ENCODE measurements at regions not wholly inside any gene's neighbourhood (a gene's known extent, or its start where the extent isn't known, plus 50 kb on each side); places are given as distances from the start of the nearest gene placed in this dataset.

- no peak overlapping the region for H3K9ac ChIP-seq (ENCODE audit: low read length)
- H3K4me3 ChIP-seq (ENCODE audit: low read length), result no peak overlapping the region
- H3K27ac ChIP-seq (ENCODE audit: low read length), result no peak overlapping the region
- H3F3A ChIP-seq (ENCODE audit: insufficient read depth, low read length, poor library complexity, severe bottlenecking), result no peaks in the 10 kb centered on the region
- H3K79me2 ChIP-seq (replicated peaks; ENCODE audit: insufficient read depth, low read length), result no peaks in the 10 kb centered on the region
- H3K36me3 ChIP-seq (ENCODE audit: insufficient read depth, low read length), result no peaks in the 10 kb centered on the region
- H4K20me1 ChIP-seq (ENCODE audit: insufficient read depth), result no peaks in the 10 kb centered on the region
- no peaks in the 10 kb centered on the region for H3K9me3 ChIP-seq (ENCODE audit: low read length)
- no peak overlapping the region for H2AFZ ChIP-seq (ENCODE audit: low read depth, low read length)
- no peaks in the 10 kb centered on the region for H3K27me3 ChIP-seq (ENCODE audit: insufficient read depth, low read depth, low read length)
- no peaks in the 10 kb centered on the region for H3K9me2 ChIP-seq (ENCODE audit: insufficient read depth, low read length)
- no peak for TF ChIP-seq EZH2 (IDR thresholded peaks at IDR 0.05; ENCODE audit: borderline replicate concordance, insufficient read depth, low read length, poor library complexity, severe bottlenecking)
- no peak for TF ChIP-seq POLR2AphosphoS5 (IDR thresholded peaks at IDR 0.05)
- no peak for TF ChIP-seq TAF1 (IDR thresholded peaks at IDR 0.05; ENCODE audit: low read depth)
- no peak for TF ChIP-seq MXI1 (conservative IDR thresholded peaks at IDR 0.05; ENCODE audit: poor library complexity, severe bottlenecking)
- no peak for TF ChIP-seq RAD21 (conservative IDR thresholded peaks at IDR 0.05)
- TF ChIP-seq EP300 (conservative IDR thresholded peaks at IDR 0.05; ENCODE audit: poor library complexity, severe bottlenecking), result no peak
- TF ChIP-seq, protein P1, sequence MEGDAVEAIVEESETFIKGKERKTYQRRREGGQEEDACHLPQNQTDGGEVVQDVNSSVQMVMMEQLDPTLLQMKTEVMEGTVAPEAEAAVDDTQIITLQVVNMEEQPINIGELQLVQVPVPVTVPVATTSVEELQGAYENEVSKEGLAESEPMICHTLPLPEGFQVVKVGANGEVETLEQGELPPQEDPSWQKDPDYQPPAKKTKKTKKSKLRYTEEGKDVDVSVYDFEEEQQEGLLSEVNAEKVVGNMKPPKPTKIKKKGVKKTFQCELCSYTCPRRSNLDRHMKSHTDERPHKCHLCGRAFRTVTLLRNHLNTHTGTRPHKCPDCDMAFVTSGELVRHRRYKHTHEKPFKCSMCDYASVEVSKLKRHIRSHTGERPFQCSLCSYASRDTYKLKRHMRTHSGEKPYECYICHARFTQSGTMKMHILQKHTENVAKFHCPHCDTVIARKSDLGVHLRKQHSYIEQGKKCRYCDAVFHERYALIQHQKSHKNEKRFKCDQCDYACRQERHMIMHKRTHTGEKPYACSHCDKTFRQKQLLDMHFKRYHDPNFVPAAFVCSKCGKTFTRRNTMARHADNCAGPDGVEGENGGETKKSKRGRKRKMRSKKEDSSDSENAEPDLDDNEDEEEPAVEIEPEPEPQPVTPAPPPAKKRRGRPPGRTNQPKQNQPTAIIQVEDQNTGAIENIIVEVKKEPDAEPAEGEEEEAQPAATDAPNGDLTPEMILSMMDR (IDR thresholded peaks at IDR 0.05; ENCODE audit: poor library complexity, severe bottlenecking), result no peak
- H3K4me2 ChIP-seq (ENCODE audit: low read length), result no peak overlapping the region
Observed at GRCh38 chr1:5664081-5664768, 328.0 kb downstream of the NPHP4 start.

DNA sequence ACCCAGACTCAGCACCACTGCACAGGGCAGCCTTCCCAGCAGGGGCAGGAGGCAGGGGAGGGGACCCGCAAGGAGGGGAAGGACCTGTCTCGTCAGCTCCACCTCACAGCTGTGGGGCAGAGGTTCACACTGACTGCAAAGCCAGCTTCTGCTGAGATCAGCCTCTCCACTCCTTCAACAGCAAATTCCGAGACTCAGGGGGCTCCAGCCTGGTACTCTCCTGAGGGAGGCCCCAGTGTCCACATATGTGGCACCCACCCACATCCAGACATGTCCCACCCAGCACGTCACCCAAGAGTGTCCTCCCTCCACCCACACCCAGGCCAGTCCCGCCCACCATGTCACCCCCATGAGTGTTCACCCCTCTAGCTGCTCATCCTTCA, 329.5 kb downstream of the NPHP4 start:
- no peak overlapping the region for H3K4me2 ChIP-seq (ENCODE audit: low read length)
- no peaks in the 10 kb centered on the region for H3K36me3 ChIP-seq (ENCODE audit: insufficient read depth, low read length)
- TF ChIP-seq, protein P2, sequence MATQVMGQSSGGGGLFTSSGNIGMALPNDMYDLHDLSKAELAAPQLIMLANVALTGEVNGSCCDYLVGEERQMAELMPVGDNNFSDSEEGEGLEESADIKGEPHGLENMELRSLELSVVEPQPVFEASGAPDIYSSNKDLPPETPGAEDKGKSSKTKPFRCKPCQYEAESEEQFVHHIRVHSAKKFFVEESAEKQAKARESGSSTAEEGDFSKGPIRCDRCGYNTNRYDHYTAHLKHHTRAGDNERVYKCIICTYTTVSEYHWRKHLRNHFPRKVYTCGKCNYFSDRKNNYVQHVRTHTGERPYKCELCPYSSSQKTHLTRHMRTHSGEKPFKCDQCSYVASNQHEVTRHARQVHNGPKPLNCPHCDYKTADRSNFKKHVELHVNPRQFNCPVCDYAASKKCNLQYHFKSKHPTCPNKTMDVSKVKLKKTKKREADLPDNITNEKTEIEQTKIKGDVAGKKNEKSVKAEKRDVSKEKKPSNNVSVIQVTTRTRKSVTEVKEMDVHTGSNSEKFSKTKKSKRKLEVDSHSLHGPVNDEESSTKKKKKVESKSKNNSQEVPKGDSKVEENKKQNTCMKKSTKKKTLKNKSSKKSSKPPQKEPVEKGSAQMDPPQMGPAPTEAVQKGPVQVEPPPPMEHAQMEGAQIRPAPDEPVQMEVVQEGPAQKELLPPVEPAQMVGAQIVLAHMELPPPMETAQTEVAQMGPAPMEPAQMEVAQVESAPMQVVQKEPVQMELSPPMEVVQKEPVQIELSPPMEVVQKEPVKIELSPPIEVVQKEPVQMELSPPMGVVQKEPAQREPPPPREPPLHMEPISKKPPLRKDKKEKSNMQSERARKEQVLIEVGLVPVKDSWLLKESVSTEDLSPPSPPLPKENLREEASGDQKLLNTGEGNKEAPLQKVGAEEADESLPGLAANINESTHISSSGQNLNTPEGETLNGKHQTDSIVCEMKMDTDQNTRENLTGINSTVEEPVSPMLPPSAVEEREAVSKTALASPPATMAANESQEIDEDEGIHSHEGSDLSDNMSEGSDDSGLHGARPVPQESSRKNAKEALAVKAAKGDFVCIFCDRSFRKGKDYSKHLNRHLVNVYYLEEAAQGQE (IDR thresholded peaks at IDR 0.05; ENCODE audit: borderline replicate concordance), result no peak
- no peak for TF ChIP-seq TAF1 (IDR thresholded peaks at IDR 0.05; ENCODE audit: low read depth)
- no peak for TF ChIP-seq MXI1 (conservative IDR thresholded peaks at IDR 0.05; ENCODE audit: poor library complexity, severe bottlenecking)
- TF ChIP-seq SMC3 (conservative IDR thresholded peaks at IDR 0.05; ENCODE audit: poor library complexity), result no peak
- no peaks in the 10 kb centered on the region for H3K9me2 ChIP-seq (ENCODE audit: insufficient read depth, low read length)
- H3K27ac ChIP-seq (ENCODE audit: low read length), result no peak overlapping the region
- H2AFZ ChIP-seq (ENCODE audit: low read depth, low read length), result no peak overlapping the region
- H3K4me3 ChIP-seq (ENCODE audit: low read length), result no peak overlapping the region
- H3K79me2 ChIP-seq (replicated peaks; ENCODE audit: insufficient read depth, low read length), result no peaks in the 10 kb centered on the region
- no peaks in the 10 kb centered on the region for H3K9me3 ChIP-seq (ENCODE audit: low read length)
- H4K20me1 ChIP-seq (ENCODE audit: insufficient read depth), result no peaks in the 10 kb centered on the region
- H3K27me3 ChIP-seq (ENCODE audit: insufficient read depth, low read depth, low read length), result no peaks in the 10 kb centered on the region
- H3F3A ChIP-seq (ENCODE audit: insufficient read depth, low read length, poor library complexity, severe bottlenecking), result no peaks in the 10 kb centered on the region
- H3K9ac ChIP-seq (ENCODE audit: low read length), result no peak overlapping the region
